ENCODE measurements at regions not wholly inside any gene's neighbourhood (a gene's known extent, or its start where the extent isn't known, plus 50 kb on each side); places are given as distances from the start of the nearest gene placed in this dataset.

- Histone ChIP-seq H3K36me3 (ENCODE audit: low read length) (no peaks in the 10 kb centered on the region), H3K9me3 (ENCODE audit: insufficient read depth, low read length) (no peaks in the 10 kb centered on the region), H3K27me3 (ENCODE audit: low read length) (no peaks in the 10 kb centered on the region), H3K79me2 (ENCODE audit: insufficient read depth, low read length) (no peaks in the 10 kb centered on the region), H2AFZ (ENCODE audit: low read depth, low read length, severe bottlenecking) (no peak overlapping the region), H4K20me1 (ENCODE audit: low read depth, low read length) (no peaks in the 10 kb centered on the region), H3K4me2 (ENCODE audit: low read depth, low read length, poor library complexity, severe bottlenecking) (no peak overlapping the region), H3K9me2 (replicated peaks; ENCODE audit: insufficient read depth, low read length) (no peaks in the 10 kb centered on the region), H3K4me3 (ENCODE audit: insufficient read depth, low read length, poor library complexity, severe bottlenecking) (no peak overlapping the region), H3K27ac (ENCODE audit: low read depth, low read length) (no peak overlapping the region), H3K9ac (ENCODE audit: low read length) (no peak overlapping the region), H3F3A (ENCODE audit: insufficient read depth) (no peaks in the 10 kb centered on the region)
- no peak for TF ChIP-seq EZH2phosphoT487 (conservative IDR thresholded peaks at IDR 0.05; ENCODE audit: low read length)
- TF ChIP-seq CTCF (IDR thresholded peaks at IDR 0.05; ENCODE audit: insufficient read depth, low read length, poor library complexity, severe bottlenecking): no peak
These were observed 84.4 kb upstream of the FAT1 start for GRCh38 chr4:186807808-186808629.

- H3K9ac ChIP-seq (ENCODE audit: low read length): no peak overlapping the region
- H2AFZ ChIP-seq (ENCODE audit: low read depth, low read length, severe bottlenecking): no peak overlapping the region
These were observed 85.0 kb upstream of the FAT1 start for GRCh38 chr4:186808630-186809018.

GRCh38 chr4:186809070-186809469 lies 85.4 kb upstream of the FAT1 start:
- H3K36me3 ChIP-seq (ENCODE audit: low read length): no peaks in the 10 kb centered on the region
- no peaks in the 10 kb centered on the region for H3K9me2 ChIP-seq (replicated peaks; ENCODE audit: insufficient read depth, low read length)
- H3K4me2 ChIP-seq (ENCODE audit: low read depth, low read length, poor library complexity, severe bottlenecking): no peak overlapping the region
- H4K20me1 ChIP-seq (ENCODE audit: low read depth, low read length): no peaks in the 10 kb centered on the region
- H3K9me3 ChIP-seq (ENCODE audit: insufficient read depth, low read length): no peaks in the 10 kb centered on the region
- H3K27ac ChIP-seq (ENCODE audit: low read depth, low read length): no peak overlapping the region
- H3K79me2 ChIP-seq (ENCODE audit: insufficient read depth, low read length): no peaks in the 10 kb centered on the region
- no peak for TF ChIP-seq CTCF (IDR thresholded peaks at IDR 0.05; ENCODE audit: insufficient read depth, low read length, poor library complexity, severe bottlenecking)
- TF ChIP-seq EZH2phosphoT487 (conservative IDR thresholded peaks at IDR 0.05; ENCODE audit: low read length): no peak
- H3K9ac ChIP-seq (ENCODE audit: low read length): no peak overlapping the region
- no peak overlapping the region for H2AFZ ChIP-seq (ENCODE audit: low read depth, low read length, severe bottlenecking)
- no peaks in the 10 kb centered on the region for H3K27me3 ChIP-seq (ENCODE audit: low read length)
- H3K4me3 ChIP-seq (ENCODE audit: insufficient read depth, low read length, poor library complexity, severe bottlenecking): no peak overlapping the region
- H3F3A ChIP-seq (ENCODE audit: insufficient read depth): no peaks in the 10 kb centered on the region

More at GRCh38 chr4:186808630-186809018, 85.0 kb upstream of the FAT1 start:
- H3K4me2 ChIP-seq (ENCODE audit: low read depth, low read length, poor library complexity, severe bottlenecking): no peak overlapping the region
- no peak overlapping the region for H3K4me3 ChIP-seq (ENCODE audit: insufficient read depth, low read length, poor library complexity, severe bottlenecking)
- TF ChIP-seq EZH2phosphoT487 (conservative IDR thresholded peaks at IDR 0.05; ENCODE audit: low read length) (no peak), CTCF (IDR thresholded peaks at IDR 0.05; ENCODE audit: insufficient read depth, low read length, poor library complexity, severe bottlenecking) (no peak)
- H3F3A ChIP-seq (ENCODE audit: insufficient read depth): no peaks in the 10 kb centered on the region
- no peaks in the 10 kb centered on the region for H3K79me2 ChIP-seq (ENCODE audit: insufficient read depth, low read length)
- H3K9me2 ChIP-seq (replicated peaks; ENCODE audit: insufficient read depth, low read length): no peaks in the 10 kb centered on the region
- H3K36me3 ChIP-seq (ENCODE audit: low read length): no peaks in the 10 kb centered on the region
- H3K9me3 ChIP-seq (ENCODE audit: insufficient read depth, low read length): no peaks in the 10 kb centered on the region
- no peaks in the 10 kb centered on the region for H4K20me1 ChIP-seq (ENCODE audit: low read depth, low read length)
- no peaks in the 10 kb centered on the region for H3K27me3 ChIP-seq (ENCODE audit: low read length)
- H3K27ac ChIP-seq (ENCODE audit: low read depth, low read length): no peak overlapping the region

Data from SU-DHL-6 (cell line).